ENCODE measurements at regions not wholly inside any gene's neighbourhood (a gene's known extent, or its start where the extent isn't known, plus 50 kb on each side); places are given as distances from the start of the nearest gene placed in this dataset.
"Not testable (repeated sequence)": the region's sequence is repeated elsewhere in the genome, so short reads cannot be mapped to it uniquely, and the experiment has no call there.

GRCh38 chr13:90064226-90064625 lies 1283.3 kb upstream of the MIR17HG start:
- DNase-seq (ENCODE audit: low read depth in 2 of 2), result not testable (repeated sequence)

GRCh38 chr13:90068658-90069057 lies 1278.8 kb upstream of the MIR17HG start:
- no peak for DNase-seq (ENCODE audit: low read depth in 2 of 2)

- DNase-seq (ENCODE audit: low read depth in 2 of 2), result no peak
Measured at GRCh38 chr13:90070362-90070761, 1277.1 kb upstream of the MIR17HG start.

- no peak for DNase-seq (ENCODE audit: low read depth in 2 of 2)
Measured at GRCh38 chr13:90070837-90071525, 1276.5 kb upstream of the MIR17HG start.

GRCh38 chr13:90084684-90085290 lies 1262.7 kb upstream of the MIR17HG start:
- no peak for DNase-seq (ENCODE audit: low read depth in 2 of 2)

DNA sequence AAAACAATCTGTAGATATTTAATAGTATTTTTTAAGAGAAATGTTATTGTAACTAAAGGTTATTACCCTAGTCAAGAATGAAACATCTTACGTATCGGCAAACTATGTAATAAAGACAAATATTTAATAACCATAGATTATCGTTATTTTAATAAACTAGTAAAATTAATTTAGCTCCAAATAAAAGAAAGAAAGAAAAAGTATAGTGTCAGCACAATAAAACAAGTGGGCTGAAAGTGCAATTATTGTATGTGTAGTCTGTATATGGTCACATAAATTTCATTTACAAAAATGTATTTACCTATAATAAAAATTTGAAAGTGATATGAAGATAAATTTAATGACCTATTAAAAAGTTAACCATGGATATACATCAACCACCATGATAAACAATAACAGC lies 1258.4 kb upstream of the MIR17HG start:
- no peak for DNase-seq (ENCODE audit: low read depth in 2 of 2)

- DNase-seq (ENCODE audit: low read depth in 2 of 2), result no peak
Measured at GRCh38 chr13:90091611-90092010, 1255.9 kb upstream of the MIR17HG start.

- DNase-seq (ENCODE audit: low read depth in 2 of 2), result no peak
Measured at GRCh38 chr13:90094357-90094756, 1253.1 kb upstream of the MIR17HG start.

DNA sequence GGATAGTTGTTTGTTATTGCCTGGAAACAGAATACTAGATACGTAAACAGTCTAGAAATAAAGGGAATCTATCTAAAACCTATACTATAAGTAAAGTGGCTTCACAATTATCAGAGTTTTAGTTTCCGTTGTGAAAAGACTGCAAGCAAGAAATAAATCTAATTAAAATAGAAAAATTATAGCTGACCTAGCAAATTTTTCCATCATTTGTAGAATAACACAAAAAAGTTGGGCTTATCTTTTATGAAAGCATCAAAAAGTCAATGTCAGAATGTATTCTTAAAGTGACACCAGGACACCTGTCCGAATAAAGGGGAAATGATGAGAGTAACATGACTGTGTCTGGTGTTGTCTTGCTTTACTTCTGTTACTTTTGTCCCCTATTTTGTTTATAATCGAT lies 1248.9 kb upstream of the MIR17HG start:
- no peak for DNase-seq (ENCODE audit: low read depth in 2 of 2)

- DNase-seq (ENCODE audit: low read depth in 2 of 2), result no peak
Measured at GRCh38 chr13:90099847-90100246, 1247.6 kb upstream of the MIR17HG start.

DNA sequence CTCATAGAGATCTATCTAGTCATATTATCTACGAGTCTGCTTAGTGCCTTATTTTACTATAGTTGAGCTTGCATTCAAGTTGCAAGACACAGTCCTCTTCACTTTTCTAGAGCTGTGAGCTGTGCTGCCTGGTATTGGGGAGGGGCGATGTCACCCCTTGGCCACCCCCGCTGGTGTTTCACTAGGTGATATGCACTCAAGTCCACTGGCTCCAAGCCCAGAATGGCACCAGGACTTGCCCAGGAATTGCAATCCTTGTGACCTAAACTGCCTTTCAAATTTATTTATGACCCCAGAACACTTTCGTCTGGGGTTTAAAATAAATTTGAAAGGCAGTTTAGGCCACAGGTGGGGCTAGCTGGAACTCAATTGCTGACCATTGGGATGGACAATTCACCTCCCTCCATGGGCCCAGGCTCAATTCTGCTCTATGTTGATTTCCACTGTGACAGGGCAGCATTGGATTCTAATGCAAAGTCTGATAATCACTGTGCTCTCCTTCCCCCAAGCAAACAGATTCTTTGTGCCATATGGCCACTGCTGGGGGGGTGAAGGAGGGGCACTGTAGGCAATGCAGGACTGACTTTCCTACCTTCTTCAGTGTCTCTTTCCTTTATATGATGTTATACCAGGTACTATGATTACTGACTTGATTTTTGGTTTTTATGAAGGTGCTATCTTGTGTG lies 1244.2 kb upstream of the MIR17HG start:
- DNase-seq (ENCODE audit: low read depth in 2 of 2), result no peak

DNA sequence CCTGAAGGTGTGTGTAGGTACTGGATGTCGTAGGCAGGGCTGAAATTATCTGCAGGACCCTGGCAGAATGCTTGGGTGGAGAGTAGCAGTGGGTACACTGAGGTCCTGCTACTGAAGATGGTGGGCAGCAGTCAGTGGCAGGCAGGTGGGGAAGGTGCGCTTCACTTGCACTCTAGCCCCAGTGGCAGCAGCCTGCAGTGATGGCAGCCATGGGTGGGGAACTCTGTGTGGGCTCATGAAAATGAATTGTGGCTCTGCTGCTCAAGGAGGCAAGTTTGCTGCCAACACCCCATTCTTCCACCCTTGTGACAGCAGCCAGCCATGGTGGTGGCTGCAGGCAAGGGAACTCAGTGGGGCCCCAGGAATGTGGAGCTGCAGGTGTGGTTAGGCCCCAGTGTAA lies 1242.7 kb upstream of the MIR17HG start:
- no peak for DNase-seq (ENCODE audit: low read depth in 2 of 2)

GRCh38 chr13:90105276-90105675 lies 1242.2 kb upstream of the MIR17HG start:
- no peak for DNase-seq (ENCODE audit: low read depth in 2 of 2)

DNA sequence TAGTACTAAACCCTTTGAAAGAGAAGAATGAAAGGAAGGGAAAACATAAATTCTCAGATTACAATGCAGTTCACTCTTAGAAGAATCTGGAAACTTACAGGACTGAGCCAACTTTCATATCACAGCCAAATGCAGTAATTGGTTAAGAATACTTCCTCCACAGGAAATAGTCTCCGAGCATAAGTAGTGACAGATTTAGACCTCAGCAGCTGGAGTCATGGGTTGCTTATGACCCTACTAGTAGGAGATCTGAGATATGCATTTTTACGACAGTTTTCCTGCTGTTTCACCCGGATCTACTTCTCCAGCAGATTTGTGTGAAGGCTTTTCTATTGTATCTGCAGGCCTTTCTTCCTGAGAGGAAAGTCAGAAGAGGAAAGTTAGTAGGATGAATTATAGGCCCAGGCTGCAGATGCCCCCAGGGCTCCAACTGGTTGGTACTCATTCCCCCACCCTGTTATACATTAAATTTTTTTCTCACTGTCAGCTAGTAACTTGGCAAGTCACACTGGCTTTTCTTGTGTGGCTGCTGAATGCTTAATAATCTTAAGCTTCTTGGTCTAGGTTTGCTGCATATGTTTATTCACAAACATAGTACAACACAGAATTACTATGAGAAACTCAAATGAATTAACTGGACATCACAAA lies 1241.5 kb upstream of the MIR17HG start:
- no peak for DNase-seq (ENCODE audit: low read depth in 2 of 2)

GRCh38 chr13:90107661-90108060 lies 1239.8 kb upstream of the MIR17HG start:
- DNase-seq (ENCODE audit: low read depth in 2 of 2), result no peak

DNA sequence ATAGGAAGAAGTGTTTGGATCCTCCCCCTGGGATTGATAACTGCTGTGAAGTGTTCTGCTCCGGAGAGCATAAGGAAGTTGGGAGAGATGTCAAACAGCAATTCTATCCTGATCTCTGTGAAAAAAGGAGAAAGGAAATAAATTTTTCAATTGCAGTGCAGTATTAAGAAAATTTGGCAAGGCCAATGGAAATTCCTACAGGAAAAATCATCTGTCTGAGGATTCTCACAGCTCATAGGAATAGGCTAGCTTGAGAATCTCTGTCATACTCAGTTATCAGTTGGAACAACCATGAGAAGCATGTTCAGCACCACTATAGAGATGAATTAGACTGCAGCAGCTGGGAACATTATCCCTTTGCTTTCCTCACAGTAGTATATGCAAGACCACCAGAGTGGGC lies 1238.9 kb upstream of the MIR17HG start:
- DNase-seq (ENCODE audit: low read depth in 2 of 2), result no peak

DNA sequence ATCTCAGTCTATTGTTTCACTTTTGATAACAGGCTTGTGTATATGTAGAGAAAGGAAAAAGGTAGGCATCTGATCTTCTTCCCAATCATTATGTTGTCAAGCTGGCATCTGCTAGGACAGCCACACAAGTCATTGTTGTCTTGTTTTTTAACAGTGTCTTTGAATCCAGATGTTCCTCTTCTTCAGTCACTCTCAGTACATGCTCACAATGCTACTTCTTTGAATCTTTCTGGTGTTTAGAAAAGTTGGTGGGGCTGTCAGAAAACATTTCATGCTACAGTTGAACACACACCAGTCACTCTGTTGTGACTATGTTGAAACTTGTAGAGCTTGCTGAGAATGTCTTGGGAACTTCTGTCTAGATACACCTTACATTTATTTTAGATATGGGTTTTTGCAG lies 1231.4 kb upstream of the MIR17HG start:
- no peak for DNase-seq (ENCODE audit: low read depth in 2 of 2)

DNA sequence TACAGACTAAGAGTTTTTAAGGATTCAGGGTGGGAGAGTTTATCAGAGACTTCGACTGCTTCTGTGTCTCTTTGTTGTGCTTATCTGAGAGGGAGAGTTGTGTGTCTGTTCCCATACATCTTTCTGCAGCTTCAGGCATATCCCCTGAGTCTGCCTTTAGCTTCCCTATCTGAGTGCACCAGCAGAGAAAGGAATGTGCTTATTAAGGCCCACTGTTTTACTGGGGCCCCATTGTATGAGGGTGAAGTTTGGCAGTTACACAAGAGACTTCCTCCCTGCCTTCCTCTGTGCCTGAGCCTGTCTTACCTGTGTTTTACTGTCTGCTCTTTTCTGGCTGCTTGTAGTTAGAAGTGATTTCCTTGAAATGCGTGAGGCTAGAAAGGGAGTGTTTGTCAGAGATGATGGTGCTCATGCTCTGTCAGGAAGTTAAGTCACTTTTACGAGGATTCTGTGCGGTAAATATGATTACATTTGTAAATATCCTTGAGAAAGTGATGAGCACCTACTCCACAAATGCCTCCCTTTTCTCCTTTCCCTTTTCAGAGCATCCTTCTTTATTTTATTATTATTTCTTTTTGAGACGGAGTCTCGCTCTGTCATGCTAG lies 1228.9 kb upstream of the MIR17HG start:
- DNase-seq (ENCODE audit: low read depth in 2 of 2), result no peak

DNA sequence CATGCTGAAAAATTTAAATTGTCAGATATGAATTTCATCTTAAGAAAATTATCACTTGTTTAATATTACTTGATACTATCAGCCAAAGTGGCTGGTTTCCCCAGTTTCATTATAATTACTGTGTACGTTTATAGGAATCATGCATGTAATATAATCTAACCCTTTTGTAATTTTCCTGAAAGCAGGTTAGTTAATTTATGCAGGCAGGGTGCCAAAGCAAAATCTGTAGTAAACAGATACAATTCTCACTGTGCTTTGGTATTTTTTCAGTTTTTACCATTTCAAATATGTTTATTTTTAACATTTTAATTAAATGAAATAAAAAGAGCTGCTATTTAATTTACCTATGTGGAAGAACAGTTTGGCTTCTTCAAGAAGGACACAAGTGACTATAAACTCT lies 1227.5 kb upstream of the MIR17HG start:
- no peak for DNase-seq (ENCODE audit: low read depth in 2 of 2)

GRCh38 chr13:90121784-90122183 lies 1225.7 kb upstream of the MIR17HG start:
- DNase-seq (ENCODE audit: low read depth in 2 of 2), result no peak

DNA sequence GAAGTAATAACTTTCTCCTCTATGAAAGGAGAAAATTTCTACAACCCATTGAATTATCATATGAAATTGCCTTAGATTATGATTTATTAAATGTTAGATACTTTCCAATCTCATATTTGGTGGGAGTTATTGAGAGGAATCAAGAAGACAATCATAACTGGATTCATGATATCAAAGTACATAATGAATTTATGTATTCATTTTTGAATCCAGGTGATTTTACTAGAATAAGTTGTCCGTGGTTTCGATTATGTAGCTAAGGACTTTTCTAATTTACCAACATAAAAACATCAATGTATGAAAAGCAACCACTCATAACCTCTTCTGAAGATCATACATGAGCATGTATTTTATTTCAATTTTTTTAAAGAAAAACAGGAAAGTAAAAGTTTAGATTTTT lies 1225.0 kb upstream of the MIR17HG start:
- DNase-seq (ENCODE audit: low read depth in 2 of 2), result no peak

DNA sequence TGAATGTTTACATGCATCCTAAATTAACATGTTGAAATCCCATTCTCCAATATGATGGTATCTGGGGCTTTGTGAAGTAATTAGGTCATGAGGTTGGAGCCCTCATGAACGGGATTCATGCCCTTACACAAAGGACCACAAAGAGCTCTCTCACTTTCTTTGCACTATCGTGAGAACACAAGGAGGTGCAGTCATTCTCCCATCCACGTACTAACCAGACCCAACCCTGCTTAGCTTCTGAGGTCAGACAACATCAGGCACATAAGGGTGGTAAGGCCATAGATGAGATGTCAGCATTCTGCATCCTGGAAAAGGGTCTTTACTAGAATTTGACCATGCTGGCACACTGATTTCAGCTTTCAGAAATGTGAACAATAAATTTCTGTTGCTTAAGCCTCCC lies 1211.9 kb upstream of the MIR17HG start:
- no peak for DNase-seq (ENCODE audit: low read depth in 2 of 2)

Data from stimulated activated CD4-positive, alpha-beta T cell treated with anti-CD3 and anti-CD28 coated beads, Interleukin-12 subunit alpha, Interleukin-12 subunit beta, amount 100 ng/mL, for 24 hours (primary cell).